CD8-positive, alpha-beta memory T cell (primary cell): ENCODE measurements at regions not wholly inside any gene's neighbourhood (a gene's known extent, or its start where the extent isn't known, plus 50 kb on each side); places are given as distances from the start of the nearest gene placed in this dataset.

Experiments used
- CTCF ChIA-PET: fragments of 350-600 bp; sonication (Branson Sonifier 250); formaldehyde crosslinking; loops from one replicate; lab custom pipeline; 2021; ENCODE audit warnings: antibody characterized with exemption; lab: Charles Lee
- POLR2A ChIA-PET: fragments of 350-600 bp; sonication (Branson Sonifier 250); formaldehyde crosslinking; loops from one replicate; lab custom pipeline; 2021; ENCODE audit warnings: antibody characterized with exemption; lab: Charles Lee
- DNase-seq, 5 donors: peaks; one replicate each; pipeline versions ENCODE4 v3.0.0 to v3.0.0-alpha.2; 2020 to 2022; ENCODE audit warnings: mixed read lengths in 1 of 5
- H3K27ac ChIP-seq: one replicate; pipeline ENCODE4 v1.7.0; 2013; ENCODE audit warnings: low read depth, mild to moderate bottlenecking, low read length, moderate library complexity
- H3K27me3 ChIP-seq: 2 replicates; pipeline ENCODE4 v1.7.0; 2013; ENCODE audit warnings: low read length, mild to moderate bottlenecking; ENCODE audit not compliant: insufficient read depth, poor library complexity, severe bottlenecking
- H3K36me3 ChIP-seq: 2 replicates; pipeline ENCODE4 v1.7.0; 2013; ENCODE audit warnings: mild to moderate bottlenecking, low read length, moderate library complexity; ENCODE audit not compliant: insufficient read depth
- H3K4me1 ChIP-seq: 2 replicates; pipeline ENCODE4 v1.7.0; 2013; ENCODE audit warnings: mild to moderate bottlenecking, low read length, moderate library complexity; ENCODE audit not compliant: insufficient read depth
- H3K4me3 ChIP-seq: 2 replicates; pipeline ENCODE4 v1.7.0; 2013; ENCODE audit warnings: mild to moderate bottlenecking, low read length
- H3K9me3 ChIP-seq: 2 replicates; pipeline ENCODE4 v1.7.0; 2013; ENCODE audit warnings: mild to moderate bottlenecking, low read length
- H3K27ac Mint-ChIP-seq, 8 donors: one replicate each; pipeline ENCODE4 v1.8.0; 2020 to 2021; ENCODE audit warnings: mixed read lengths in 8 of 8, mild to moderate bottlenecking in 6 of 8, inconsistent platforms in 3 of 8, moderate library complexity in 3 of 8
- H3K27me3 Mint-ChIP-seq, 2 donors: one replicate each; pipeline ENCODE4 v1.8.0; 2020 to 2021; ENCODE audit warnings: mixed read lengths in 2 of 2, mild to moderate bottlenecking in 1 of 2, moderate library complexity in 1 of 2
- H3K36me3 Mint-ChIP-seq, 3 donors: one replicate each; pipeline ENCODE4 v1.8.0; 2020 to 2021; ENCODE audit warnings: mixed read lengths in 3 of 3, inconsistent platforms in 1 of 3, mild to moderate bottlenecking in 1 of 3
- H3K4me1 Mint-ChIP-seq, 3 donors: one replicate each; pipeline ENCODE4 v1.8.0; 2020 to 2021; ENCODE audit warnings: mixed read lengths in 3 of 3, inconsistent platforms in 1 of 3, mild to moderate bottlenecking in 1 of 3
- H3K4me3 Mint-ChIP-seq, 7 donors: one replicate each; pipeline ENCODE4 v1.8.0; 2020 to 2021; ENCODE audit warnings: mixed read lengths in 7 of 7, mild to moderate bottlenecking in 6 of 7, moderate library complexity in 4 of 7, inconsistent platforms in 2 of 7
- H3K9me3 Mint-ChIP-seq, 5 donors: one replicate each; pipeline ENCODE4 v1.8.0; 2020 to 2022; ENCODE audit warnings: mixed read lengths in 5 of 5, mild to moderate bottlenecking in 3 of 5, moderate library complexity in 2 of 5, inconsistent platforms in 1 of 5

- Histone ChIP-seq H3K9me3 (no peaks in the 10 kb centered on the region), H3K4me1 (no peaks in the 10 kb centered on the region), H3K27ac (no peak overlapping the region), H3K27me3 (no peaks in the 10 kb centered on the region), H3K4me3 (no peak overlapping the region), H3K36me3 (no peaks in the 10 kb centered on the region)
- no peaks in the 10 kb centered on the region for H3K27me3 Mint-ChIP-seq
- no peak overlapping the region for H3K4me3 Mint-ChIP-seq
- ChIA-PET POLR2A (no interaction called here), CTCF (no interaction called here)
- H3K9me3 Mint-ChIP-seq = peaks cover 2 to 45% (median 4%) of the 10 kb centered on the region in 5 donors
- H3K36me3 Mint-ChIP-seq = peaks cover 0 to 3% (median 0%) of the 10 kb centered on the region in 3 donors
- H3K4me1 Mint-ChIP-seq = no peaks in the 10 kb centered on the region
- DNase-seq = no peak
- H3K27ac Mint-ChIP-seq = no peak overlapping the region
Observed at GRCh38 chr13:104024416-104025170, 958.4 kb upstream of the SLC10A2 start.

GRCh38 chr13:104021806-104022397, 955.7 kb upstream of the SLC10A2 start:
- Mint-ChIP-seq H3K36me3 (peaks cover 0 to 3% (median 0%) of the 10 kb centered on the region in 3 donors), H3K4me3 (no peak overlapping the region), H3K27me3 (no peaks in the 10 kb centered on the region), H3K27ac (no peak overlapping the region), H3K9me3 (peaks cover 0 to 37% (median 2%) of the 10 kb centered on the region in 5 donors), H3K4me1 (no peaks in the 10 kb centered on the region)
- ChIA-PET POLR2A (no interaction called here), CTCF (no interaction called here)
- Histone ChIP-seq H3K9me3 (no peaks in the 10 kb centered on the region), H3K4me3 (no peak overlapping the region), H3K27me3 (no peaks in the 10 kb centered on the region), H3K4me1 (no peaks in the 10 kb centered on the region), H3K36me3 (no peaks in the 10 kb centered on the region), H3K27ac (no peak overlapping the region)
- no peak for DNase-seq

- no peaks in the 10 kb centered on the region for H3K27me3 ChIP-seq
- no peak for DNase-seq
- ChIA-PET CTCF (no interaction called here), POLR2A (no interaction called here)
- Mint-ChIP-seq H3K9me3 (peaks cover 2 to 16% (median 7%) of the 10 kb centered on the region in 5 donors), H3K27me3 (no peaks in the 10 kb centered on the region), H3K4me3 (no peak overlapping the region), H3K27ac (no peak overlapping the region), H3K4me1 (no peaks in the 10 kb centered on the region), H3K36me3 (no peaks in the 10 kb centered on the region)
- H3K4me3 ChIP-seq = no peak overlapping the region
- no peaks in the 10 kb centered on the region for H3K4me1 ChIP-seq
- H3K27ac ChIP-seq = no peak overlapping the region
- no peaks in the 10 kb centered on the region for H3K9me3 ChIP-seq
- no peaks in the 10 kb centered on the region for H3K36me3 ChIP-seq
Observed at GRCh38 chr13:104017317-104017716, 951.1 kb upstream of the SLC10A2 start.

DNA sequence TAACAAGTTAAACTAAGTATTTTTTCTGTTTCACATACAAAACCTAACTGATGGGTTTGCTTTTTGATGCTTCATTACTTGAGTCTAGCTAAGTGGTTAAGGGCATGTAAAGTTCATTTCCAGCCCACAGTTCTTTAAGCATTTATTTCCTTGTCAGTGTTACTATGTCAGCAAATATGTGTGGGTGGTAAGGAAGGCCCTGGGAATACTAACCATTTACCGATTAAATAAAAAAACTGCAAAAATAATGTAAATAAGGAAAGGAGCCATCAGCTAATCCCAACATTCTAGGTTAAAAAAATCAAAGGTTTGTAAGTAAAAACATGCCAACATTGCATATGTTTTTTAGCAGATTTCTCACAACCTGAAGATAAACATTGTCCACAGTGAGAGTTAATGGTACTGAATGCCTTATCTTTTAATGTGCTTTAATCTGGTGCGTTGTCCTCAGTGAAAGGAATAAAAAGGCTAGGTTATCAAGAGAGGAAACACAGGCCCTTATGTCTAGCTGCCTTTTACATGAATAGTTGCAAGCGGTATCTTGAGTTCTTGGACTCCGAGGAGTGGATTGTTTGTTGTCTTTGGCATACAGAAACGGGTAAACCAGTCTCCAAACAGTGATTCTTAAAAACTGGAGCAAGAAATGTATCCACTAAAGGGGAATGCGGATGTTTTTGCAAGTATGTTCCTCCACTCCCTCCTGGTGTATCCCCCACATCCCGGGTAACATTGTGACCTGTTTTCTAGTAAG, 949.6 kb upstream of the SLC10A2 start:
- H3K9me3 Mint-ChIP-seq = peaks cover 2 to 16% (median 7%) of the 10 kb centered on the region in 5 donors
- H3K27me3 Mint-ChIP-seq = no peaks in the 10 kb centered on the region
- no peak overlapping the region for H3K4me3 Mint-ChIP-seq
- Histone ChIP-seq H3K27me3 (no peaks in the 10 kb centered on the region), H3K9me3 (no peaks in the 10 kb centered on the region), H3K4me1 (no peaks in the 10 kb centered on the region), H3K36me3 (no peaks in the 10 kb centered on the region), H3K4me3 (no peak overlapping the region), H3K27ac (no peak overlapping the region)
- no peak overlapping the region for H3K27ac Mint-ChIP-seq
- no peaks in the 10 kb centered on the region for H3K36me3 Mint-ChIP-seq
- no peak for DNase-seq
- ChIA-PET CTCF (interaction anchor here (1.1 kb wide), 1 partner anchor 14 kb away, joined by 4 read pairs; no protein-coding TSS in a partner anchor), POLR2A (no interaction called here)
- H3K4me1 Mint-ChIP-seq = no peaks in the 10 kb centered on the region

DNA sequence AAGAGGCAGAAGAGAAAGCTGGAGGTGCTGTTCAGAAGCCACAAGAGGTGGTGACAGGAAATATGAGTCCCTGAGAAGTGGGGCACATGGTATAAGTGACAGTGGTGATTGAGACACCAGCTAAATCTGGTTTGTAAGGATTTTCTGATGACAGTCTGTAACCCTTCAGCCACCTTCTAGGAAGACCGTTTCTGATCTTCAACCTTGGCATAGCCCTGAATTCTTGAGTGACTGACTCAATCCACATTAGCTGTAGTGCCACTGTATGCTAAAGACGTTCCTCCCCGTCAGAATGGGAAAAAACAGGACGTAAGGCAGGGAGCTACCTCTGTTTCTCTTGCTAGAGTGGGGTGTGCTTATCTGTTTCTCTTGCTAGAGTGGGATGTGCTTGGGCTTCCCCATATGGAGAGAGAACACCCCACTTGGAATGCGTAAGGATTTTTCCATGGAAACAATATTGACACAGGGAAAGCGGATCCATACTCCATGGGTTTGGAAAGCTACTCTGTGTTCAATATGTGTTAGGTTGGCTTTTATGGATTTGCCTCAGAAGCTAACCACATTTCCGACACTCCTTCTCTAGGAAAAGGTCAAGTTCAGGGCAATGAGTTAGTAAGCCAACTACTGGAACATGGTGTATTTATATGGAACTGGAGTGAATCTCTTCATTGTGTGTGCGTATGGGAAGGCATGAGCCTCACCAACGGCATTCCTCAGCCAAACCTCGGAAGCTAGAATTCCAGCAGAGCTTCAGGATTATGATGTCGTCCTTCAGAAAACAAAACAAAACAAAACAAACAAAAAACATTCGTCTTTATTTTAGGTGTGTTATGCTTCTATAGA, 948.8 kb upstream of the SLC10A2 start:
- Histone ChIP-seq H3K4me3 (no peak overlapping the region), H3K9me3 (no peaks in the 10 kb centered on the region), H3K4me1 (no peaks in the 10 kb centered on the region), H3K27me3 (no peaks in the 10 kb centered on the region), H3K27ac (no peak overlapping the region), H3K36me3 (no peaks in the 10 kb centered on the region)
- Mint-ChIP-seq H3K4me1 (no peaks in the 10 kb centered on the region), H3K9me3 (peaks cover 2 to 16% (median 6%) of the 10 kb centered on the region in 5 donors), H3K4me3 (no peak overlapping the region), H3K27me3 (no peaks in the 10 kb centered on the region), H3K36me3 (no peaks in the 10 kb centered on the region), H3K27ac (no peak overlapping the region)
- no peak for DNase-seq
- ChIA-PET POLR2A (no interaction called here), CTCF (interaction anchor here (1.1 kb wide), 1 partner anchor 14 kb away, joined by 4 read pairs; no protein-coding TSS in a partner anchor)

GRCh38 chr13:104011505-104012241, 945.5 kb upstream of the SLC10A2 start:
- CTCF ChIA-PET = no interaction called here
- POLR2A ChIA-PET = no interaction called here

GRCh38 chr13:104008541-104009435, 942.6 kb upstream of the SLC10A2 start:
- Mint-ChIP-seq H3K4me1 (no peaks in the 10 kb centered on the region), H3K36me3 (no peaks in the 10 kb centered on the region), H3K4me3 (no peak overlapping the region), H3K27ac (no peak overlapping the region), H3K9me3 (peaks cover 0 to 15% (median 4%) of the 10 kb centered on the region in 5 donors), H3K27me3 (no peaks in the 10 kb centered on the region)
- POLR2A ChIA-PET = no interaction called here
- no peak for DNase-seq
- no peaks in the 10 kb centered on the region for H3K36me3 ChIP-seq
- no peaks in the 10 kb centered on the region for H3K4me1 ChIP-seq
- no peaks in the 10 kb centered on the region for H3K9me3 ChIP-seq
- no peaks in the 10 kb centered on the region for H3K27me3 ChIP-seq
- CTCF ChIA-PET = no interaction called here
- no peak overlapping the region for H3K4me3 ChIP-seq
- no peak overlapping the region for H3K27ac ChIP-seq

More at GRCh38 chr13:104011505-104012241, 945.5 kb upstream of the SLC10A2 start:
- H3K4me3 ChIP-seq = no peak overlapping the region
- no peaks in the 10 kb centered on the region for H3K27me3 ChIP-seq
- no peak overlapping the region for H3K4me3 Mint-ChIP-seq
- no peaks in the 10 kb centered on the region for H3K27me3 Mint-ChIP-seq
- H3K9me3 ChIP-seq = no peaks in the 10 kb centered on the region
- no peaks in the 10 kb centered on the region for H3K36me3 Mint-ChIP-seq
- H3K9me3 Mint-ChIP-seq = peaks cover 3 to 18% (median 6%) of the 10 kb centered on the region in 5 donors
- no peak for DNase-seq
- H3K36me3 ChIP-seq = no peaks in the 10 kb centered on the region
- no peak overlapping the region for H3K27ac ChIP-seq
- H3K4me1 Mint-ChIP-seq = no peaks in the 10 kb centered on the region
- no peaks in the 10 kb centered on the region for H3K4me1 ChIP-seq
- H3K27ac Mint-ChIP-seq = no peak overlapping the region
